ENCODE measurements at regions not wholly inside any gene's neighbourhood (a gene's known extent, or its start where the extent isn't known, plus 50 kb on each side); places are given as distances from the start of the nearest gene placed in this dataset.

DNA sequence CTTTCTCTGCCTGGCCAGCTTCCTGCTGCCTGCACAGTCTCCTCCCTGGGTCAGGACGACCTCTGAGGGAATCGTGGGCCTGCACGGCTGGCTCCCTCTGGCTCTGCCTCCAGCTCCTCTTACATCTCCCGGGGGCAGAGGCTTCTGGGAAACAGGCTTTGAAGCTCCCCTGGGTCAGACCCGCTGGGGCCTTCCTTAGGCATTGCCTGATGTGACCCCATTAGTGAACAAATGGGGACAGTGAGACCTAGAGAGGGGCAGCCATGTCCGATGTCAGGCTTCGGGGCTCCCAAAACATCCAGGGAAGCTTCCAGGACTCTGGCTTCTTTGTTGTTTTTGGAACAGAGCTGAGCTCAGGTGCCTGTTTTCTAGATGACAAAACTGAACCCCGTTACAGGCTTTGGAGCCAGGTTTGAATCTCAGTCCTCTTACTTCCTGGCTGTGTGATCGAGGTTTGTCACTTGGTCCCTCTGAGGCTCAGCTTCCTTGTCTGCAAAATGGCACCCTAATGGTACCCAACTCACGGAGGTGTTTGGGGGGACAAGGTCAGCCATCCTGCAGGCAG is 94.3 kb downstream of the CEBPB start:
- Histone ChIP-seq H3K9me3 (no peaks in the 10 kb centered on the region), H3K4me3 (no peak overlapping the region), H3K27me3 (no peaks in the 10 kb centered on the region), H3K4me1 (peaks cover 0 to 19% (median 5%) of the 10 kb centered on the region in 4 donors), H3K36me3 (no peaks in the 10 kb centered on the region), H3K27ac (peak overlapping the region; percentile 51 to 63 (median 62))
- 60% methylated on average over 1 of the region's 10 CpGs for WGBS (ENCODE audit: insufficient coverage, low coverage, low lambda C conversion rate, missing lambda C conversion rate)
- TF ChIP-seq POLR2A (IDR thresholded peaks at IDR 0.05), result no peak
- TF ChIP-seq, protein P1, sequence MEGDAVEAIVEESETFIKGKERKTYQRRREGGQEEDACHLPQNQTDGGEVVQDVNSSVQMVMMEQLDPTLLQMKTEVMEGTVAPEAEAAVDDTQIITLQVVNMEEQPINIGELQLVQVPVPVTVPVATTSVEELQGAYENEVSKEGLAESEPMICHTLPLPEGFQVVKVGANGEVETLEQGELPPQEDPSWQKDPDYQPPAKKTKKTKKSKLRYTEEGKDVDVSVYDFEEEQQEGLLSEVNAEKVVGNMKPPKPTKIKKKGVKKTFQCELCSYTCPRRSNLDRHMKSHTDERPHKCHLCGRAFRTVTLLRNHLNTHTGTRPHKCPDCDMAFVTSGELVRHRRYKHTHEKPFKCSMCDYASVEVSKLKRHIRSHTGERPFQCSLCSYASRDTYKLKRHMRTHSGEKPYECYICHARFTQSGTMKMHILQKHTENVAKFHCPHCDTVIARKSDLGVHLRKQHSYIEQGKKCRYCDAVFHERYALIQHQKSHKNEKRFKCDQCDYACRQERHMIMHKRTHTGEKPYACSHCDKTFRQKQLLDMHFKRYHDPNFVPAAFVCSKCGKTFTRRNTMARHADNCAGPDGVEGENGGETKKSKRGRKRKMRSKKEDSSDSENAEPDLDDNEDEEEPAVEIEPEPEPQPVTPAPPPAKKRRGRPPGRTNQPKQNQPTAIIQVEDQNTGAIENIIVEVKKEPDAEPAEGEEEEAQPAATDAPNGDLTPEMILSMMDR (IDR thresholded peaks at IDR 0.05), result no peak
- intact Hi-C loops (cut with DNase I), result no loop called here
- DNase-seq (peak in 1 of 3 donors; percentile 50), ATAC-seq (peak in 1 of 4 donors; percentile 4)

GRCh38 chr20:50285376-50286173 is 94.9 kb downstream of the CEBPB start:
- peak overlapping the region; percentile 51 to 63 (median 62) for H3K27ac ChIP-seq
- peaks cover 0 to 19% (median 5%) of the 10 kb centered on the region in 4 donors for H3K4me1 ChIP-seq
- DNase-seq, result peak in 1 of 3 donors; percentile 27
- H3K4me3 ChIP-seq, result no peak overlapping the region
- WGBS (ENCODE audit: insufficient coverage, low coverage, low lambda C conversion rate, missing lambda C conversion rate), result 55% methylated on average over 18 of the region's 21 CpGs
- no peak for ATAC-seq
- no peaks in the 10 kb centered on the region for H3K36me3 ChIP-seq
- no peak for TF ChIP-seq POLR2A (IDR thresholded peaks at IDR 0.05)
- TF ChIP-seq, protein P1 (IDR thresholded peaks at IDR 0.05), result no peak
- no peaks in the 10 kb centered on the region for H3K27me3 ChIP-seq
- H3K9me3 ChIP-seq, result no peaks in the 10 kb centered on the region
- intact Hi-C loops (cut with DNase I), result no loop called here

GRCh38 chr20:50286174-50286511 is 95.5 kb downstream of the CEBPB start:
- no peaks in the 10 kb centered on the region for H3K9me3 ChIP-seq
- WGBS (ENCODE audit: insufficient coverage, low coverage, low lambda C conversion rate, missing lambda C conversion rate), result 71% methylated on average over 9 of the region's 9 CpGs
- H3K27ac ChIP-seq, result peak overlapping the region; percentile 51 to 63 (median 62)
- H3K4me3 ChIP-seq, result no peak overlapping the region
- no peak for ATAC-seq
- no peak for DNase-seq
- intact Hi-C loops (cut with DNase I), result no loop called here
- TF ChIP-seq, protein P1 (IDR thresholded peaks at IDR 0.05), result no peak
- TF ChIP-seq POLR2A (IDR thresholded peaks at IDR 0.05), result no peak
- H3K36me3 ChIP-seq, result no peaks in the 10 kb centered on the region
- H3K4me1 ChIP-seq, result peaks cover 0 to 20% (median 5%) of the 10 kb centered on the region in 4 donors
- no peaks in the 10 kb centered on the region for H3K27me3 ChIP-seq

GRCh38 chr20:50286609-50287008 is 96.0 kb downstream of the CEBPB start:
- Histone ChIP-seq H3K4me3 (no peak overlapping the region), H3K9me3 (no peaks in the 10 kb centered on the region), H3K27me3 (no peaks in the 10 kb centered on the region), H3K36me3 (no peaks in the 10 kb centered on the region), H3K27ac (peak overlapping the region in 2 of 3 donors; percentile 51 to 63), H3K4me1 (peaks cover 0 to 25% (median 6%) of the 10 kb centered on the region in 4 donors)
- DNase-seq, result peak in 2 of 3 donors; percentile 23 to 40
- intact Hi-C loops (cut with DNase I), result no loop called here
- no peak for TF ChIP-seq POLR2A (IDR thresholded peaks at IDR 0.05)
- TF ChIP-seq, protein P1 (IDR thresholded peaks at IDR 0.05), result no peak
- WGBS (ENCODE audit: insufficient coverage, low coverage, low lambda C conversion rate, missing lambda C conversion rate), result 75% methylated on average over 4 of the region's 11 CpGs
- ATAC-seq, result no peak

All from right lobe of liver (tissue), 6 donors.